ENCODE measurements at regions not wholly inside any gene's neighbourhood (a gene's known extent, or its start where the extent isn't known, plus 50 kb on each side); places are given as distances from the start of the nearest gene placed in this dataset.

DNA sequence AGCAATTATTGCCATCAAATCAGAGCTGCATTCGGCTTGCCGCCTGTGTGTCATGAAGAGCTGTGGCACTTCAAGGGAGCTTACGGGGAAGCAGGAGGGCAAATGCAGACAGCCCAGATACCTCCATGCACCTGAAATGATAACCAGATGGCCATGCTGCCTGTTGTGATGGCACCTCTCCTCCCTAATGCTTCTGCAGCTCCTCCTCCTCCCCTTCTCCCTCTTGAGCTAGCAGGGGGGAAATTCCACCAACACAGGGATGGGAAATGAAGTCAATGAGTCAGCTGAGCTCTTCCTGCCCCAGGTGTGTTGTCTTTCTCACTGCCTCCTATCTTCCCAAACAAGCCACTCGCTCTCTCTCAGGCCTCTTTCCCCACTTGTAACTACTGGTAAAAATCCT lies 565.0 kb downstream of the BCOR start:
- no peak overlapping the region for H3K9ac ChIP-seq (ENCODE audit: low read length in 2 of 2)

DNA sequence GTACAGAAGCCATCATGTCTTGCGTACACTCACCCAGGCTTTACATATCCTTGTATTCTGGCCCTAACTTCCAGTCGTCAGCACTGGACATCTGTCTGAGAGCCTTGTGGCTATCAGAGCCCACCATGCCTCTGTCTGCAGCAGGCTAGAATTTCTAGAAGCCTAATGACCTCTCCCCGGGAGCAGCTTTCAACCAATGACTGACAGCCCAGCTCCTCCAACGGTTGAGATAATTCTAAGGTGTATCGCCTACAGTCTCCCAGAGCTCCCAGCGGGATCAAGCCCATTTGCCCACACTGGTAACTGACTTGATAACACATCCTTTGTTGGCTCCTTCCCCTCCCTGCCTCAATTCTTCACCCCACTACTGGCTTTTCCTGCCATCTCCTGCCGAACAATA lies 562.8 kb downstream of the BCOR start:
- no peaks in the 10 kb centered on the region for H3K4me1 ChIP-seq (ENCODE audit: control insufficient read depth, insufficient read depth, low read length)
- H3K9me3 ChIP-seq (ENCODE audit: control insufficient read depth in 2 of 2, low read length in 2 of 2): peaks cover 0 to 13% of the 10 kb centered on the region in 2 donors
- H3K27ac ChIP-seq (ENCODE audit: low read length): no peak overlapping the region
- H3K4me3 ChIP-seq (ENCODE audit: low read length in 2 of 2): no peak overlapping the region
- H3K36me3 ChIP-seq (ENCODE audit: control insufficient read depth in 2 of 2, insufficient read depth in 2 of 2, low read length in 2 of 2): no peaks in the 10 kb centered on the region
- H3K27me3 ChIP-seq (ENCODE audit: control insufficient read depth in 1 of 2, insufficient read depth in 2 of 2, low read length in 2 of 2): peaks cover 0 to 21% of the 10 kb centered on the region in 2 donors
- no peak overlapping the region for H3K9ac ChIP-seq (ENCODE audit: low read length in 2 of 2)

More for the DNA sequence above, 565.0 kb downstream of the BCOR start:
- H3K4me3 ChIP-seq (ENCODE audit: low read length in 2 of 2): no peak overlapping the region
- H3K27ac ChIP-seq (ENCODE audit: low read length): no peak overlapping the region
- H3K9me3 ChIP-seq (ENCODE audit: control insufficient read depth in 2 of 2, low read length in 2 of 2): peaks cover 0 to 9% of the 10 kb centered on the region in 2 donors
- H3K27me3 ChIP-seq (ENCODE audit: control insufficient read depth in 1 of 2, insufficient read depth in 2 of 2, low read length in 2 of 2): peaks cover 0 to 16% of the 10 kb centered on the region in 2 donors
- no peaks in the 10 kb centered on the region for H3K4me1 ChIP-seq (ENCODE audit: control insufficient read depth, insufficient read depth, low read length)
- no peaks in the 10 kb centered on the region for H3K36me3 ChIP-seq (ENCODE audit: control insufficient read depth in 2 of 2, insufficient read depth in 2 of 2, low read length in 2 of 2)

DNA sequence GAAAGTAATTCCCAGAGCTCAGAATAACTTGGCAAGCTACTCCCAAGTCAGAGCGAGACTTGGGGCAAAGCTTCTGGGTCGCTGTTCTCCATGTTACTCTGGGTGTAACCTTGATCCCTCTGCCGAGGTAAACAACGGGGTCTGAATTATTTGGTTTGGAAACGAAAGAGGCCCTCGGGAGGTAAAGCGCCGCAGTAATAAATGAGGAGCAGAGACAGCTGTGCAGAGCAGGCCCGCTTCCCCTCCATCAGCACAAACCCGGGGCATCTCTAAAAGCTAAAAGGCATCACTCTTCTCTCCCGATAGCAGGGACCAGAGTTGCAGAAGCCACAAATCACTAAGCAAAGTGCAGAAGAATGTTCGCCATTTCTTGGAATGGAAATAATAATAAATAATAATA lies 561.5 kb downstream of the BCOR start:
- H3K27ac ChIP-seq (ENCODE audit: low read length): no peak overlapping the region
- H3K27me3 ChIP-seq (ENCODE audit: control insufficient read depth in 1 of 2, insufficient read depth in 2 of 2, low read length in 2 of 2): peaks cover 0 to 29% of the 10 kb centered on the region in 2 donors
- H3K9ac ChIP-seq (ENCODE audit: low read length in 2 of 2): no peak overlapping the region
- H3K9me3 ChIP-seq (ENCODE audit: control insufficient read depth in 2 of 2, low read length in 2 of 2): peaks cover 0 to 13% of the 10 kb centered on the region in 2 donors
- H3K4me3 ChIP-seq (ENCODE audit: low read length in 2 of 2): no peak overlapping the region
- no peaks in the 10 kb centered on the region for H3K36me3 ChIP-seq (ENCODE audit: control insufficient read depth in 2 of 2, insufficient read depth in 2 of 2, low read length in 2 of 2)
- H3K4me1 ChIP-seq (ENCODE audit: control insufficient read depth, insufficient read depth, low read length): no peaks in the 10 kb centered on the region

DNA sequence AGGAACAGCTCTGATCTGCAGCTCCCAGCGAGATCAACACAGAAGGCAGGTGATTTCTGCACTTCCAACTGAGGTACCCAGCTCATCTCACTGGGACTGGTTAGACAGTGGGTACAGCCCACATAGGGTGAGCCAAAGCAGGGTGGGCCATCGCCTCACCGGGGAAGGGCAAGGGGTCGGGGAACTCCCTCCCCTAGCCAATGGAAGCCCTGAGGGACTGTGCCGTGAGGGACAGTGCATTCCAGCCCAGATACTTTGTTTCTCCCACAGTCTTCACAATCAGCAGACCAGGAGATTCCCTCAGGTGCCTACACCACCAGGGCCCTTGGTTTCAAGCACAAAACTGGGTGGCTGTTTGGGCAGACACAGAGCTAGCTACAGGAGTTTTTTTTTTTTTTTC lies 555.9 kb downstream of the BCOR start:
- H3K4me1 ChIP-seq (ENCODE audit: control insufficient read depth, insufficient read depth, low read length): no peaks in the 10 kb centered on the region
- H3K9me3 ChIP-seq (ENCODE audit: control insufficient read depth in 2 of 2, low read length in 2 of 2): peaks cover 0 to 6% of the 10 kb centered on the region in 2 donors
- no peak overlapping the region for H3K4me3 ChIP-seq (ENCODE audit: low read length in 2 of 2)
- no peaks in the 10 kb centered on the region for H3K36me3 ChIP-seq (ENCODE audit: control insufficient read depth in 2 of 2, insufficient read depth in 2 of 2, low read length in 2 of 2)
- H3K27ac ChIP-seq (ENCODE audit: low read length): no peak overlapping the region
- no peak overlapping the region for H3K9ac ChIP-seq (ENCODE audit: low read length in 2 of 2)
- peaks cover 0 to 24% of the 10 kb centered on the region in 2 donors for H3K27me3 ChIP-seq (ENCODE audit: control insufficient read depth in 1 of 2, insufficient read depth in 2 of 2, low read length in 2 of 2)

DNA sequence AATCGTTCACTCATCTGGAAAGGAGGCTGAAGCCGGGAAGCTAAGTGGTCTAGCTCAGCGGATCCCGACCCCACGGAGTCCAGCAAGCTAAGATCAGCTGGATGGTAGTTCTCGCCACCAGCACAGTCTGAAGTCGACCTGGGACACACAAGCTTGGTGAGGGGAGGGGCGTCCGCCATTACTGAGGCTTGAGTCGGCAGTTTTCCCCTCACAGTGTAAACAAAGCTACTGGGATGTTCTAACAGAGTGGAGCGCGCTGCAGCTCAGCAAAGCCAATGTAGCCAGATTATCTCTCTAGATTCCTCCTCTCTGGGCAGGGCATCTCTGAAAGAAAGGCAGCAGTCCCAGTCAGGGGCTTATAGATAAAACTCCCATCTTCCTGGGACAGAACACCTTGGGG lies 555.4 kb downstream of the BCOR start:
- H3K27me3 ChIP-seq (ENCODE audit: control insufficient read depth in 1 of 2, insufficient read depth in 2 of 2, low read length in 2 of 2): peaks cover 0 to 21% of the 10 kb centered on the region in 2 donors
- H3K4me3 ChIP-seq (ENCODE audit: low read length in 2 of 2): no peak overlapping the region
- H3K27ac ChIP-seq (ENCODE audit: low read length): no peak overlapping the region
- no peak overlapping the region for H3K9ac ChIP-seq (ENCODE audit: low read length in 2 of 2)
- H3K9me3 ChIP-seq (ENCODE audit: control insufficient read depth in 2 of 2, low read length in 2 of 2): peaks cover 0 to 6% of the 10 kb centered on the region in 2 donors
- no peaks in the 10 kb centered on the region for H3K36me3 ChIP-seq (ENCODE audit: control insufficient read depth in 2 of 2, insufficient read depth in 2 of 2, low read length in 2 of 2)
- H3K4me1 ChIP-seq (ENCODE audit: control insufficient read depth, insufficient read depth, low read length): no peaks in the 10 kb centered on the region

DNA sequence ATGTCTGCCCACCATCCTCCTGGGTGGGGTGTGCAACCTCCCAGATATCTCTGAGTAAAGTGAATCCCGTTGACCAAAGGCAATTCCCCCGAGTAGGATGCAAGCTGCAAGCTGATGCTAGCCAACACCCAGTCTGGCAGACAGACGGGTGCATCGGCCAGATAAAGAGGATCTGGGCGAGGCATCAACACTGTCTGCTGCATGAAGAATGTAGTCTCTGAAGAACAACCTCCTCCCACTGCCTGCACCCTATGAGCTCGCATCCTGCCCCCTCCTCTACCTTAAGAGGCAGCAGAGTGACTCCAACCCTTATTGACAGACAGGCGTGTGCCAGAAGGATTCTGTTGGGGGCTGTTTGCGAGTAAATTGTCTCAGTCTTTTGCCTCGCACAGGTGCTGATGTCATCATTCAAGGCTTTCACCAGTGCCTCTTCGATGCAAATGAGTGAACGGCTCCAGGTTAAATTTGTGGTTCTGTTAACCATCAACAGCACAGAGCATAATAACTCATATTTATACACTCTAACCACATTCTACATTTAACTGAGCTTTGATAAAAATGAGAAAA lies 546.9 kb downstream of the BCOR start:
- Histone ChIP-seq H3K9ac (ENCODE audit: low read length in 2 of 2) (no peak overlapping the region), H3K27me3 (ENCODE audit: control insufficient read depth in 1 of 2, insufficient read depth in 2 of 2, low read length in 2 of 2) (peaks cover 0 to 8% of the 10 kb centered on the region in 2 donors), H3K27ac (ENCODE audit: low read length) (no peak overlapping the region), H3K4me1 (ENCODE audit: control insufficient read depth, insufficient read depth, low read length) (no peaks in the 10 kb centered on the region), H3K4me3 (ENCODE audit: low read length in 2 of 2) (no peak overlapping the region), H3K9me3 (ENCODE audit: control insufficient read depth in 2 of 2, low read length in 2 of 2) (peaks cover 0 to 14% of the 10 kb centered on the region in 2 donors), H3K36me3 (ENCODE audit: control insufficient read depth in 2 of 2, insufficient read depth in 2 of 2, low read length in 2 of 2) (no peaks in the 10 kb centered on the region)

DNA sequence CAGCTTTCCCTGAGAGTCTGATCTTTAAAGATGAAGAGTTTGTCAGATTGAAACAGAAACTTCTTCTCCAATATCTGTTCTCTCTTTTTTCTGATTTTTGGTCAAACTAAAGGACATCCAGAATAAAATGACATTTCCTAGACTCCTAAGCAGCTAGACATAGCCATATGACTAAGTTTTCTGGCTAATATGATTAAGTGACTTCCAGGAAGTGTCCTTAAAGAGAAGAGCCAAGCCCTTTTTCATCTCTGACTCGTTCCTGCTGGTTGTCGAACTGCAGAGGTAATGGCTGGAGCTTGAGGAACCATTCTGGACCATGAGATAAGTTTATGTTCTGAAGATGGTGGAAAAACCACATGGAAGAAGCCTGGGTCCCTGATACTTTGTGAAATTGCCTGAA lies 546.0 kb downstream of the BCOR start:
- Histone ChIP-seq H3K9ac (ENCODE audit: low read length in 2 of 2) (no peak overlapping the region), H3K27me3 (ENCODE audit: control insufficient read depth in 1 of 2, insufficient read depth in 2 of 2, low read length in 2 of 2) (peaks cover 0 to 8% of the 10 kb centered on the region in 2 donors), H3K9me3 (ENCODE audit: control insufficient read depth in 2 of 2, low read length in 2 of 2) (peaks cover 0 to 14% of the 10 kb centered on the region in 2 donors), H3K27ac (ENCODE audit: low read length) (no peak overlapping the region), H3K4me3 (ENCODE audit: low read length in 2 of 2) (no peak overlapping the region), H3K36me3 (ENCODE audit: control insufficient read depth in 2 of 2, insufficient read depth in 2 of 2, low read length in 2 of 2) (no peaks in the 10 kb centered on the region), H3K4me1 (ENCODE audit: control insufficient read depth, insufficient read depth, low read length) (no peaks in the 10 kb centered on the region)

DNA sequence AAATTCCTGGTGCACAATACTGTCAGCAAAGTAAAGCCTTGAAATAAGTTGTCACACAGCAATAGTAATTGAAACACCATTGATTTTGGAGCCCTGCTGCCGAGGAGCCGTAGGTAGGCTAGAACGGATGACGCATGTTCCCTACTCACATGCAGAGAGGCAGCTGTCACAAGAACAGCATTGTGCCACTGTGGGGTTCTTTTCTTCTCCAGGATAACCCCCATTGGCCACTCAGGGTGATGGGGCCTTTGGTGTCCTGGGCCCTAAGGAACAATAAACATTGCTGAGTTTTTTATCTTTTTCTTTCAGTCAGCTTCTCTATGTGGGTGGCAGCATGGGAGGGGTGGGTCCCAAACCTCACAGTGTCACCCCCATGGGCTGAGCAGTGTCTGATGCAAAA lies 542.3 kb downstream of the BCOR start:
- Histone ChIP-seq H3K4me1 (ENCODE audit: control insufficient read depth, insufficient read depth, low read length) (no peaks in the 10 kb centered on the region), H3K36me3 (ENCODE audit: control insufficient read depth in 2 of 2, insufficient read depth in 2 of 2, low read length in 2 of 2) (no peaks in the 10 kb centered on the region), H3K27ac (ENCODE audit: low read length) (no peak overlapping the region), H3K9ac (ENCODE audit: low read length in 2 of 2) (no peak overlapping the region), H3K4me3 (ENCODE audit: low read length in 2 of 2) (no peak overlapping the region), H3K27me3 (ENCODE audit: control insufficient read depth in 1 of 2, insufficient read depth in 2 of 2, low read length in 2 of 2) (peaks cover 0 to 25% of the 10 kb centered on the region in 2 donors), H3K9me3 (ENCODE audit: control insufficient read depth in 2 of 2, low read length in 2 of 2) (peaks cover 0 to 14% of the 10 kb centered on the region in 2 donors)

DNA sequence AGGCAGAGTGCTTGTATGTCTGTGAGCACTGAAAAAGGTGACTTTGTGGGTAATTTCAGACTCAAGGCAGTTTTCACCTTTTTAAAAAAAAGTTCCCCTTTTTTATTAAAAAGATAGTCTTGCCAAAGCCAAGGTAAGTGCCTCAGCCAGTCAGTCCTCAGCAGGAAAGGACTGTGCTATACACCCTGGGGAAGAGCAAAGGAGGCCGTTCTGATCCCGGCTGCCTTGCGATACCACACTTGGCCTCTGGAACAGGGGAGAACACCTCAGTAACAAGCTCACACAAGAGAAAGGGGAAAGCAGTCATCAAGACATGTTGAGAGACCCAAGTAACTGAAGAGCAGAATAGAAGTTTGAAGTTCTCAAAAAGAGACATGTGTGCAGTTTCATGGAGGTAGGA lies 541.7 kb downstream of the BCOR start:
- peaks cover 0 to 29% of the 10 kb centered on the region in 2 donors for H3K27me3 ChIP-seq (ENCODE audit: control insufficient read depth in 1 of 2, insufficient read depth in 2 of 2, low read length in 2 of 2)
- H3K9ac ChIP-seq (ENCODE audit: low read length in 2 of 2): no peak overlapping the region
- H3K27ac ChIP-seq (ENCODE audit: low read length): no peak overlapping the region
- peaks cover 0 to 14% of the 10 kb centered on the region in 2 donors for H3K9me3 ChIP-seq (ENCODE audit: control insufficient read depth in 2 of 2, low read length in 2 of 2)
- H3K36me3 ChIP-seq (ENCODE audit: control insufficient read depth in 2 of 2, insufficient read depth in 2 of 2, low read length in 2 of 2): no peaks in the 10 kb centered on the region
- H3K4me3 ChIP-seq (ENCODE audit: low read length in 2 of 2): no peak overlapping the region
- H3K4me1 ChIP-seq (ENCODE audit: control insufficient read depth, insufficient read depth, low read length): no peaks in the 10 kb centered on the region

DNA sequence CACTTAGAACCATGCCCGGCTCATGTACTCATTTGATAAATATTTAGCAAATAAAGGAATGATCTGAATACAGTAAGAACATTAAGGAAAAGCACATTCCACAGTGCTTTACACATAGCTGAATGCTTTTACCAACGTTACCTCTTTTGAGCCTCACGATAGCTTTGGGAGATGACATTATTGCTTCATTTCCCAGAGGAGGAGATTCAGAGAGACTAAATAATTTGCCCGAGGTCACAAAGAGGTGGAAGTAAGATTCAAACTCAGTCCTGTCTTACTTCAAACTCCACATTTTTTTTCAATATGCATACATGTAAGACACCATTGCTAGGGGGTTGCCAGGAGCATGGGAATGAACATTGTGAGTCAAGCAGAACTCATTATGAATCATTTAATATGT lies 538.5 kb downstream of the BCOR start:
- Histone ChIP-seq H3K9me3 (ENCODE audit: control insufficient read depth in 2 of 2, low read length in 2 of 2) (peaks cover 0 to 3% of the 10 kb centered on the region in 2 donors), H3K27me3 (ENCODE audit: control insufficient read depth in 1 of 2, insufficient read depth in 2 of 2, low read length in 2 of 2) (peaks cover 0 to 29% of the 10 kb centered on the region in 2 donors), H3K27ac (ENCODE audit: low read length) (no peak overlapping the region), H3K36me3 (ENCODE audit: control insufficient read depth in 2 of 2, insufficient read depth in 2 of 2, low read length in 2 of 2) (no peaks in the 10 kb centered on the region), H3K4me1 (ENCODE audit: control insufficient read depth, insufficient read depth, low read length) (no peaks in the 10 kb centered on the region), H3K4me3 (ENCODE audit: low read length in 2 of 2) (no peak overlapping the region), H3K9ac (ENCODE audit: low read length in 2 of 2) (no peak overlapping the region)

DNA sequence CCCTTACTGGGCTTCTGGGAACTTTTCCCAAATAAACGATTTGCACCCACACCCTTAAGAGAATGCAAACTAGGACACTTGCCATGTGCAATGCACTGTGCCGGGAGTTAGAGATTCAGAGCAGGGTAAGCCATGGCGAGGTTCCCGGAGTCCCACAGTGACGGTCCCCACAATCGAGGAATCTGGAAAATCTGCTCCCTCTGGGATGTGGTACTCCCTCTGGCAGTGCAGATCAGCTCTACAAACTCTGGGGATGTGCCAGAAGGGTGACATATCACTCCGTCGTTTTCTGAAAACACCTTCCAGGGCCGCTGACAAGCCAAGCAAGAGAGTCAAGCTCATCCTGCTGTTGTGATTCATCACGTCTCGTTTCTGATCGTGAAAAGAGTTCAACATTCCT lies 537.5 kb downstream of the BCOR start:
- Histone ChIP-seq H3K36me3 (ENCODE audit: control insufficient read depth in 2 of 2, insufficient read depth in 2 of 2, low read length in 2 of 2) (no peaks in the 10 kb centered on the region), H3K9ac (ENCODE audit: low read length in 2 of 2) (no peak overlapping the region), H3K27ac (ENCODE audit: low read length) (no peak overlapping the region), H3K4me1 (ENCODE audit: control insufficient read depth, insufficient read depth, low read length) (no peaks in the 10 kb centered on the region), H3K9me3 (ENCODE audit: control insufficient read depth in 2 of 2, low read length in 2 of 2) (no peaks in the 10 kb centered on the region), H3K27me3 (ENCODE audit: control insufficient read depth in 1 of 2, insufficient read depth in 2 of 2, low read length in 2 of 2) (peaks cover 0 to 26% of the 10 kb centered on the region in 2 donors), H3K4me3 (ENCODE audit: low read length in 2 of 2) (no peak overlapping the region)
